GM12874 (cell line): ENCODE measurements at regions not wholly inside any gene's neighbourhood (a gene's known extent, or its start where the extent isn't known, plus 50 kb on each side); places are given as distances from the start of the nearest gene placed in this dataset.

Experiments
- CTCF ChIP-seq: IDR thresholded peaks from 2 replicates; pipeline ENCODE4 v1.5.1; 2011; ENCODE audit warnings: low read depth, mild to moderate bottlenecking, control low read depth, low read length, moderate library complexity; ENCODE audit not compliant: insufficient read depth

DNA sequence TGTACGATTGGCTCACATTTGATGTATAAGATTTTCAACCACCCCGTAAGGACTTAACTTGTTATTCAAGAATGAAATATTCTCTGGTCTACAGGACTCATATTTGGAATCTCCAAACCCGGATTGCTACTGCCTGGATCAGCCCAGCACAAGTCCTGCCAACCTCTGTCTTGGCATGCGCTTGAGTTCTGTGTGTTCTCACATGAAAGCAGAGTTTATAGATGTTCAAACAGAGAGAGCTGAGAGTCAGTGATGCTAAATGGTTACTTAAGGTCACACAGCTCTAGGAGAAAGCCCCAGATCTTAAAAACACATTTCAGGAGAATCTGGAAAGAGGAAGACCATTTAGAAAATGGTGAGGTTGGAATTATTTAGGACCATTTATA is 268.0 kb upstream of the TBL1XR1 start:
- no peak for TF ChIP-seq CTCF

- TF ChIP-seq CTCF: no peak
Observed at GRCh38 chr3:177466074-177466473, 268.8 kb upstream of the TBL1XR1 start.

DNA sequence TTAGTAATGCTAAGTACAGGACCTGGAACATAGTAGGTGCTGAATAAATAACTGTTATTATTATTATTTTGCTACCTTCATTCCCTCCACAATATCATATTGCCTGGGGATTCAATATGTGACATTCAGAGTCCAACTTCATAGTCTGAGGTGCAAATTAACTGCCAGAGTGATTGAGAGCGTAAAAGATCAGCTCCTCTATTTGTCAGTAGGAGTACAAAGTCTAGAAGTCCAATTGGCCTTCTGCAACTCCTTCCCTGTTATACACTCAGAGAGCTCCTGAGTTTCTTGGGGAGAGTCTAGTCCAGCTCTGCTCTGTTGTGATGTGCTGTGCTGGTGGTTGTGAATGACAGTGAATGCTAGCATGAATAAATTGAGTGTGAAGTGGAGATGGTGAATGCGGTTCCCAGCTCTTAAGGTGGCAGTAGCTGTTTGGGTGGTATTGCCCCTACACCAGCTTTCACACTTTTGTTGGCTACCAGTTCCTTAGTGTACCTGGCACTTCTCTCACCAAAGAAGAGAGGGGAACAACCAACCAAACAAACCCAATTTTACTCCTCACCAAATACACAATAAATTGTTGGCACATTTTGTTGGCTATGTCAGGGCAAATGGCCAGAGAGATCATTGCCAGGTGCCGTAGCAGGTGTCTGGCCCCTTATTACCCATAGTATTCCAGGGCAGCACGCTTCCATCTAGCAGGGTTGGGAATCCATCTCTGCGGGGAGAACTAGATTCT is 270.1 kb upstream of the TBL1XR1 start:
- no peak for TF ChIP-seq CTCF

- TF ChIP-seq CTCF: no peak
Observed at GRCh38 chr3:177468331-177468730, 271.0 kb upstream of the TBL1XR1 start.

GRCh38 chr3:177468816-177469215 is 271.5 kb upstream of the TBL1XR1 start:
- no peak for TF ChIP-seq CTCF

DNA sequence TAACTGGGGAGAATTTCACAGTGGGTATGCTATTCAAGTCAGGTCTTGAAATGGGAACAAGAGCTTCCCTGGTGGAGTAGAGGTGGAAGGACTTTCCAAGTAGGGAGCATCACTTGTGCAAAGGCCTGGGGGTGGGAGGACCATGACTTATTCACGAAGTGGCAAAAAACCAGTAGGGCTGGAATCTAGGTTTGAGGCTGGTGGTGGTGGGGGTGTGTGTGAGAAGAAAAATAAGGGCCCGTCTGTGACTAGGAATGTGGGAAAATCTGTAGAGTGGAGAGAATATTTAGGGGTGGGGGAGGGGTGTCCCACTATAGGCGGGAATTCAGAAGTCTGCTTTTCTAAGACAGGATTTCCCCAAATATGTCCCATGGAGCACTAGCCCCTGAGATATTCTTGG is 271.9 kb upstream of the TBL1XR1 start:
- TF ChIP-seq CTCF: no peak

- TF ChIP-seq CTCF: no peak
Observed at GRCh38 chr3:177470197-177470941, 273.1 kb upstream of the TBL1XR1 start.
